HCT116 (cell line): ENCODE measurements at regions not wholly inside any gene's neighbourhood (a gene's known extent, or its start where the extent isn't known, plus 50 kb on each side); places are given as distances from the start of the nearest gene placed in this dataset.

Experiments
- EGR1 ChIP-seq: IDR thresholded peaks from 2 replicates; pipeline ENCODE4 v1.6.1; 2012; ENCODE audit warnings: low read depth
- EZH2 ChIP-seq: fragments of 200-600 bp; sonication (generic); IDR thresholded peaks from 2 replicates; pipeline ENCODE4 v1.6.1; 2017; ENCODE audit warnings: antibody characterized with exemption, mixed run types
- EZH2phosphoT487 ChIP-seq: fragments of 200-600 bp; IDR thresholded peaks from 2 replicates; pipeline ENCODE4 v1.6.1; 2018; ENCODE audit warnings: antibody characterized with exemption, borderline replicate concordance
- POLR2A ChIP-seq: IDR thresholded peaks from 2 replicates; pipeline ENCODE4 v1.7.0; 2011; ENCODE audit warnings: borderline replicate concordance; ENCODE audit not compliant: insufficient read depth, insufficient read length; ENCODE audit errors: extremely low read depth
- POLR2AphosphoS5 ChIP-seq: IDR thresholded peaks from 2 replicates; pipeline ENCODE4 v1.6.1; 2011; ENCODE audit warnings: mild to moderate bottlenecking, low read depth, low read length, moderate library complexity
- ZFX ChIP-seq: fragments of 450-650 bp; IDR thresholded peaks from 2 replicates; pipeline ENCODE4 v1.6.1; 2017
- ZNF274 ChIP-seq: fragments of 200-500 bp; sonication (Bioruptor generic); IDR thresholded peaks from 2 replicates; pipeline ENCODE4 v1.6.1; 2014; ENCODE audit warnings: mild to moderate bottlenecking, low read depth, low read length, inconsistent platforms
- TF ChIP-seq, protein P1 (sequence below), 3 experiments: fragments of 200-600 bp in 1 of 3; sonication (generic) in 1 of 3; IDR thresholded peaks in 2 of 3; conservative IDR thresholded peaks in 1 of 3; 2 replicates each; pipeline ENCODE4 v1.5.1; 2012 to 2017; ENCODE audit warnings: low read depth in 2 of 3, low read length in 2 of 3, antibody characterized with exemption in 1 of 3, borderline replicate concordance in 1 of 3, control low read depth in 1 of 3, mild to moderate bottlenecking in 1 of 3, mixed read lengths in 1 of 3, mixed run types in 1 of 3, moderate library complexity in 1 of 3; ENCODE audit not compliant: insufficient read depth in 1 of 3

DNA sequence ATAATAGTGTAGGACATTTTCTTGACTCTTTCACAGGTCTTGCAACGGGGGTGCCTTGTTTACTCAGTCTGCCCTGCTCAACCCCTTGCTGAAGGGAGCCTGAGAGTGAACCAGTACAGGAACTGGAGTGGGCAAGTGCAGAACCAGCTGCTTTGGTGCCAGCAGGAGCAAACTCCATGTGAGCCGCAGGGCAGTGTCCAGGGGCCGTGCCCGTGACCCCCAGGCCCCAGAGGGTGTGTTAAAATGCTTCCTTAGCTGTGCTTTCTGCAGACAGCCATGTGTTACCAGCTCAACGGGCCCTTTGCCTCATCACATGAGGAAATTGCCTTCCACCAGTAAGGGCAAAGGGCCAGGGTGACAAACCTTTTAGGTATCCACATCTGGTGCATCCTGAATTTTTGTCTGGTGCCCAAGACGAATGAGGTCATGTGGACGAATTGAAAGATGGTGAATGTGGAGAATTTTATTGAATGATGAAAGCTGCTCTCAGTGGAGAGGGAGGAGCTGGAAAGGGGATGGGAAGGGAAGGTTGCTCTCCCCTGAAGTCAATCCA, 53.6 kb upstream of the OR5D13 start:
- TF ChIP-seq EZH2phosphoT487 (no peak), POLR2AphosphoS5 (no peak), ZFX (no peak), POLR2A (no peak), EZH2 (no peak), EGR1 (no peak), ZNF274 (no peak)
- TF ChIP-seq, protein P1, sequence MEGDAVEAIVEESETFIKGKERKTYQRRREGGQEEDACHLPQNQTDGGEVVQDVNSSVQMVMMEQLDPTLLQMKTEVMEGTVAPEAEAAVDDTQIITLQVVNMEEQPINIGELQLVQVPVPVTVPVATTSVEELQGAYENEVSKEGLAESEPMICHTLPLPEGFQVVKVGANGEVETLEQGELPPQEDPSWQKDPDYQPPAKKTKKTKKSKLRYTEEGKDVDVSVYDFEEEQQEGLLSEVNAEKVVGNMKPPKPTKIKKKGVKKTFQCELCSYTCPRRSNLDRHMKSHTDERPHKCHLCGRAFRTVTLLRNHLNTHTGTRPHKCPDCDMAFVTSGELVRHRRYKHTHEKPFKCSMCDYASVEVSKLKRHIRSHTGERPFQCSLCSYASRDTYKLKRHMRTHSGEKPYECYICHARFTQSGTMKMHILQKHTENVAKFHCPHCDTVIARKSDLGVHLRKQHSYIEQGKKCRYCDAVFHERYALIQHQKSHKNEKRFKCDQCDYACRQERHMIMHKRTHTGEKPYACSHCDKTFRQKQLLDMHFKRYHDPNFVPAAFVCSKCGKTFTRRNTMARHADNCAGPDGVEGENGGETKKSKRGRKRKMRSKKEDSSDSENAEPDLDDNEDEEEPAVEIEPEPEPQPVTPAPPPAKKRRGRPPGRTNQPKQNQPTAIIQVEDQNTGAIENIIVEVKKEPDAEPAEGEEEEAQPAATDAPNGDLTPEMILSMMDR (IDR thresholded peaks at IDR 0.05 in 2 of 3, conservative IDR thresholded peaks at IDR 0.05 in 1 of 3; ENCODE audit: borderline replicate concordance in 1 of 3, insufficient read depth in 1 of 3, low read depth in 2 of 3, low read length in 2 of 3), result no peak
